KMS-11 (cell line): ENCODE measurements at regions not wholly inside any gene's neighbourhood (a gene's known extent, or its start where the extent isn't known, plus 50 kb on each side); places are given as distances from the start of the nearest gene placed in this dataset.

ENCODE experiments used
- H2AFZ ChIP-seq: fragments of 200-600 bp; sonication (generic); 2 replicates; pipeline ENCODE4 v1.6.1; 2016; ENCODE audit warnings: antibody characterized with exemption, mixed run types, low read depth
- H3K27ac ChIP-seq: fragments of 200-600 bp; sonication (generic); 2 replicates; pipeline ENCODE4 v1.6.1; 2016; ENCODE audit warnings: mild to moderate bottlenecking, mixed run types
- H3K27me3 ChIP-seq: fragments of 200-600 bp; sonication (generic); 2 replicates; pipeline ENCODE4 v1.6.1; 2017; ENCODE audit warnings: mild to moderate bottlenecking, low read depth, mixed run types, moderate library complexity; ENCODE audit not compliant: insufficient read depth
- H3K36me3 ChIP-seq: fragments of 200-600 bp; sonication (generic); 2 replicates; pipeline ENCODE4 v1.6.1; 2017; ENCODE audit warnings: mild to moderate bottlenecking, mixed run types; ENCODE audit not compliant: insufficient read depth
- H3K4me1 ChIP-seq: fragments of 200-600 bp; sonication (generic); 2 replicates; pipeline ENCODE4 v1.6.1; 2016; ENCODE audit warnings: mild to moderate bottlenecking, low read depth, mixed run types; ENCODE audit not compliant: poor library complexity, severe bottlenecking
- H3K4me2 ChIP-seq: fragments of 200-600 bp; sonication (generic); 2 replicates; pipeline ENCODE4 v1.7.0; 2016; ENCODE audit warnings: mild to moderate bottlenecking, mixed run types
- H3K4me3 ChIP-seq: fragments of 200-600 bp; sonication (generic); IDR thresholded peaks from 2 replicates; pipeline ENCODE4 v1.6.1; 2017; ENCODE audit warnings: low read depth, low read length, mixed read lengths; ENCODE audit not compliant: insufficient read depth
- H3K79me2 ChIP-seq: fragments of 200-600 bp; sonication (generic); 2 replicates; pipeline ENCODE4 v1.6.1; 2016; ENCODE audit warnings: low read depth, mixed run types; ENCODE audit not compliant: insufficient read depth
- H3K9ac ChIP-seq: fragments of 200-600 bp; sonication (generic); 2 replicates; pipeline ENCODE4 v1.6.1; 2016; ENCODE audit warnings: mild to moderate bottlenecking, mixed run types
- H4K20me1 ChIP-seq: fragments of 200-600 bp; sonication (generic); 2 replicates; pipeline ENCODE4 v1.6.1; 2016; ENCODE audit warnings: mild to moderate bottlenecking, mixed run types; ENCODE audit not compliant: insufficient read depth
- TF ChIP-seq, protein P1 (sequence below): fragments of 200-600 bp; sonication (generic); conservative IDR thresholded peaks from 2 replicates; pipeline ENCODE4 v1.6.1; 2017; ENCODE audit warnings: low read depth, mild to moderate bottlenecking, antibody characterized with exemption, low read length, moderate library complexity, mixed read lengths

DNA sequence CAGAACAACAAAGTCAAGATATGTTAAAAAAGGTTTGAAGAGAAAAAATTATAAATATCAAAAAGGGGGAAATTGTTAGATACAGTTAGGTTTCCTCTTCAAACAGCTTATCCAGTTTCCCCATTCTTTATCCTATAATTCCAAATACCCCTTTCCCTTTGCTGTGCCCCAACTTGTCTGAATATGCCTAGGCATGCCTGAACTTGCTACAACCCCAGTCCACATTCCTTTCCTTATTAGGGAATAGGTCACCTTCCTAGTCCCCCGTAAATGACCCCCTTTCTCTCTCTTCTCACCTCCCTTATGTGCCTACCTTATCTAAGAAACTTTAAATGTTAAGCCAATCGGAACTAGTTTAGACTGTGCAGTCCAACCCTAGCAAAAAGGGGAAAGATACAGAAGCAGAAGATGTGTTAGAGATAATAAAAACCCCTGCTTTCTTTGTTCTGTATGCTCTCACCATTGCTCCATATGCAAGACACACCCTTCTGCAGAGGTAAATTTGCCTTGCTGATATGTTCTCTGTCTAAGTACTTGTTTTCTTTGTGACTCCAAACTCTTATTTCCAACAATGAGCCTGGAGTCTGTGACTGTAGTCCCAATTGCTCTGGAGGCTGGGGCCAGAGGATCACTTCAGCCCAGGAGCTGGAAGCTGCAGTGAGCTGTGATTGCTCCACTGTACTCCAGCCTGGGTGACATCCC lies 810.1 kb downstream of the PLA2G4A start:
- H3K4me1 ChIP-seq: no peaks in the 10 kb centered on the region
- H3K9ac ChIP-seq: no peak overlapping the region
- no peaks in the 10 kb centered on the region for H3K36me3 ChIP-seq
- H3K27ac ChIP-seq: no peak overlapping the region
- no peak overlapping the region for H3K4me2 ChIP-seq
- H2AFZ ChIP-seq: no peak overlapping the region
- TF ChIP-seq, protein P1, sequence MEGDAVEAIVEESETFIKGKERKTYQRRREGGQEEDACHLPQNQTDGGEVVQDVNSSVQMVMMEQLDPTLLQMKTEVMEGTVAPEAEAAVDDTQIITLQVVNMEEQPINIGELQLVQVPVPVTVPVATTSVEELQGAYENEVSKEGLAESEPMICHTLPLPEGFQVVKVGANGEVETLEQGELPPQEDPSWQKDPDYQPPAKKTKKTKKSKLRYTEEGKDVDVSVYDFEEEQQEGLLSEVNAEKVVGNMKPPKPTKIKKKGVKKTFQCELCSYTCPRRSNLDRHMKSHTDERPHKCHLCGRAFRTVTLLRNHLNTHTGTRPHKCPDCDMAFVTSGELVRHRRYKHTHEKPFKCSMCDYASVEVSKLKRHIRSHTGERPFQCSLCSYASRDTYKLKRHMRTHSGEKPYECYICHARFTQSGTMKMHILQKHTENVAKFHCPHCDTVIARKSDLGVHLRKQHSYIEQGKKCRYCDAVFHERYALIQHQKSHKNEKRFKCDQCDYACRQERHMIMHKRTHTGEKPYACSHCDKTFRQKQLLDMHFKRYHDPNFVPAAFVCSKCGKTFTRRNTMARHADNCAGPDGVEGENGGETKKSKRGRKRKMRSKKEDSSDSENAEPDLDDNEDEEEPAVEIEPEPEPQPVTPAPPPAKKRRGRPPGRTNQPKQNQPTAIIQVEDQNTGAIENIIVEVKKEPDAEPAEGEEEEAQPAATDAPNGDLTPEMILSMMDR: no peak
- no peaks in the 10 kb centered on the region for H3K27me3 ChIP-seq
- no peaks in the 10 kb centered on the region for H3K79me2 ChIP-seq
- H3K4me3 ChIP-seq: no peak overlapping the region
- H4K20me1 ChIP-seq: no peaks in the 10 kb centered on the region

DNA sequence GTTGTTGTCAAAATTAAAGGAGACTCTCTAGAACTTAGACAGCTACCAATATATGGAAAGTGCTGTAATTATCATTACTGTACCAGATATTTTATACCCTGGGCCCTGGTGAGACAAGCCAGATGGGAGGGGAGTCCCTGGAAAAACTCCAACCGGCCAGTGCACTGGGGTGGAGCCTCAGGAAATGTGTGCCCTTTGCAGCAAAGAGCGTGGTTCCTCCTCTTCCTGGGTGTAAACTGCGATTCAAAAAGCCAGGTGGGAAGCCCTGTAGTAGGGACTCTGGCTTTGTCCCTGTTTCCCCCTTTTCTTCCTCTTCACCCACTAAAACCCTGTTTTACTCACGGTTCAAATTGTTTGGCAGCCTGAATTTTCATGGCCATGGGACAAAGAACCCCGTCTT lies 812.3 kb downstream of the PLA2G4A start:
- TF ChIP-seq, protein P1: no peak
- Histone ChIP-seq H3K27me3 (no peaks in the 10 kb centered on the region), H3K79me2 (no peaks in the 10 kb centered on the region), H3K27ac (no peak overlapping the region), H3K4me2 (no peak overlapping the region), H3K4me1 (no peaks in the 10 kb centered on the region), H3K36me3 (no peaks in the 10 kb centered on the region), H3K9ac (no peak overlapping the region), H2AFZ (no peak overlapping the region), H4K20me1 (no peaks in the 10 kb centered on the region), H3K4me3 (no peak overlapping the region)

DNA sequence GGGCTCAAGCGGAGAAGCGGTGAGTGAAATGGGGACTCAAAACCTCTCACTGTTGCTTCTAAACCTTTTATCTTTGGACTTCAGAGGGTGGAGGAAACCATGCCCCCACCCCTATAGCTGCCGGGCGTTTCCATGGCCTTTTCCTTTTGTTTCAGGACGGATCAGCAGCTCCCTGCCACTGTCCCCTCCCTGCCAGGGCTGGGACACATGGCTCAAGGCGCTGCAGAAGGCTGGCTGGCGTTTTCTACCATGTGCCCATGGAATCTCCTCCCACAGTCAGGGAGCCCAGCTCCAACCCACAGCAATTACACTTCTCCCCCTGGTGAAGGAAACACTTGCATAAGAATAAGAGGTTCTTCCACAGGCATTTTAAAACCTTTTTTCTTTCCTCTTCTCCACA lies 812.7 kb downstream of the PLA2G4A start:
- H3K27me3 ChIP-seq: no peaks in the 10 kb centered on the region
- H2AFZ ChIP-seq: no peak overlapping the region
- H4K20me1 ChIP-seq: no peaks in the 10 kb centered on the region
- H3K4me1 ChIP-seq: no peaks in the 10 kb centered on the region
- H3K27ac ChIP-seq: no peak overlapping the region
- no peaks in the 10 kb centered on the region for H3K36me3 ChIP-seq
- TF ChIP-seq, protein P1: no peak
- H3K9ac ChIP-seq: no peak overlapping the region
- no peak overlapping the region for H3K4me3 ChIP-seq
- H3K79me2 ChIP-seq: no peaks in the 10 kb centered on the region
- no peak overlapping the region for H3K4me2 ChIP-seq

DNA sequence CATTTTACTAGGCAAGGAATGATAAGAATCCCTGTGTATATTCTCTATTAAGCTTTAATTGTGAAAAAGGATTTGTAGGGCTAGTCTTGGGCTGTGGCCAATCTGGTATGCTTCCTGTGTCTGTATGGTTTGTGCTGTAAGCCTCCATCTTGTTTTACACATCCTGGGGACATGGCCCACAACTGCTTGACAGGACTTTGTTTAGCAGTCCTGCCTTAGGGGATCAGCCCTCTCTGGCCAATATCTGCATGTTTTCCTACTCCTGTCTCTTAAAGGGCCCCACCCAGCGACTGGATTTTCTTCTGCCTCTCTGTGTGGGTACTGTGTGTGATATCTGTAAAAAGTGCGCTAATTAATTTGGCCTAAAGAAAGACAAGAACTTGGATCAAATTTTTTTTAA lies 813.2 kb downstream of the PLA2G4A start:
- no peak overlapping the region for H2AFZ ChIP-seq
- H3K4me3 ChIP-seq: no peak overlapping the region
- TF ChIP-seq, protein P1: no peak
- H3K36me3 ChIP-seq: no peaks in the 10 kb centered on the region
- no peaks in the 10 kb centered on the region for H3K79me2 ChIP-seq
- no peak overlapping the region for H3K9ac ChIP-seq
- H3K4me2 ChIP-seq: no peak overlapping the region
- no peaks in the 10 kb centered on the region for H3K27me3 ChIP-seq
- H3K4me1 ChIP-seq: no peaks in the 10 kb centered on the region
- no peaks in the 10 kb centered on the region for H4K20me1 ChIP-seq
- H3K27ac ChIP-seq: no peak overlapping the region
